ENCODE measurements at regions not wholly inside any gene's neighbourhood (a gene's known extent, or its start where the extent isn't known, plus 50 kb on each side); places are given as distances from the start of the nearest gene placed in this dataset.

GRCh38 chr12:115172521-115172920 is 488.5 kb upstream of the TBX3 start:
- H3K79me2 ChIP-seq (ENCODE audit: control insufficient read depth in 1 of 2, insufficient read depth in 2 of 2, low read length in 2 of 2), result no peaks in the 10 kb centered on the region
- H3K4me3 ChIP-seq (ENCODE audit: extremely low read depth in 1 of 4, insufficient read depth in 2 of 4, low read depth in 3 of 4, low read length in 4 of 4), result no peak overlapping the region
- H3K18ac ChIP-seq (ENCODE audit: extremely low read depth, low read length), result no peak overlapping the region
- H3K27me3 ChIP-seq (replicated peaks in 1 of 4; ENCODE audit: control insufficient read depth in 3 of 4, extremely low read depth in 1 of 4, insufficient read depth in 3 of 4, low read length in 3 of 4), result no peaks in the 10 kb centered on the region
- no peak overlapping the region for H2BK20ac ChIP-seq (ENCODE audit: low read length)
- no peak overlapping the region for H3K4ac ChIP-seq (replicated peaks; ENCODE audit: insufficient read length, low read depth, low read length)
- no peak overlapping the region for H2AK5ac ChIP-seq (ENCODE audit: low read depth, low read length)
- no peak overlapping the region for H3K23ac ChIP-seq (ENCODE audit: insufficient read length)
- no peak overlapping the region for H2BK15ac ChIP-seq (ENCODE audit: low read length)
- FAIRE-seq (no peak), DNase-seq (ENCODE audit: low read depth in 1 of 2, low spot score in 2 of 2) (no peak)
- POLR2A ChIA-PET (ENCODE audit: partially characterized antibody), result no interaction called here
- no peak overlapping the region for H3K27ac ChIP-seq (ENCODE audit: low read depth, low read length)
- no peak overlapping the region for H3K4me2 ChIP-seq (ENCODE audit: insufficient read depth in 1 of 2, low read depth in 2 of 2, low read length in 2 of 2)
- H3K23me2 ChIP-seq (ENCODE audit: low read depth, low read length), result peaks cover 3% of the 10 kb centered on the region; the same call in 1 of the 2 replicates
- H2BK5ac ChIP-seq (ENCODE audit: low read depth, low read length), result no peak overlapping the region
- no peak overlapping the region for H3K14ac ChIP-seq (ENCODE audit: insufficient read length)
- no peak overlapping the region for H4K91ac ChIP-seq (replicated peaks; ENCODE audit: insufficient read length, low read length)
- H4K20me1 ChIP-seq (replicated peaks in 1 of 2; ENCODE audit: control insufficient read depth in 1 of 2, insufficient read depth in 2 of 2, low read length in 2 of 2), result no peaks in the 10 kb centered on the region
- CTCF ChIA-PET (ENCODE audit: partially characterized antibody), result interaction anchor here (0.9 kb wide), 1 partner anchor 8 kb away, joined by 3 read pairs; no protein-coding TSS in a partner anchor
- WGBS, 2 experiments (ENCODE audit: extremely low coverage in 1 of 2, insufficient coverage in 1 of 2, insufficient read length in 1 of 2, insufficient replicate concordance in 2 of 2, low coverage in 1 of 2, low lambda C conversion rate in 2 of 2, missing lambda C conversion rate in 1 of 2), result 90% methylated on average over 5 of the region's 5 CpGs; no CpG with 5 or more reads in 1 of the 2 experiments
- TF ChIP-seq BRCA1 (IDR thresholded peaks at IDR 0.05; ENCODE audit: low read depth, low read length) (no peak), JUN (IDR thresholded peaks at IDR 0.05; ENCODE audit: low read depth, low read length) (no peak), CTBP2 (IDR thresholded peaks at IDR 0.05; ENCODE audit: borderline replicate concordance, insufficient read depth, insufficient read length, low read length) (no peak), POLR2AphosphoS5 (IDR thresholded peaks at IDR 0.05; ENCODE audit: low read depth, low read length) (no peak), RNF2 (IDR thresholded peaks at IDR 0.05; ENCODE audit: borderline replicate concordance, low read depth, low read length, missing control alignments, poor library complexity, severe bottlenecking) (no peak), HDAC2 (IDR thresholded peaks at IDR 0.05; ENCODE audit: borderline replicate concordance in 1 of 2, low read depth in 2 of 2, low read length in 2 of 2) (no peak), CTCF (IDR thresholded peaks at IDR 0.05; ENCODE audit: control extremely low read depth in 1 of 3, insufficient read depth in 1 of 3, low read depth in 1 of 3, low read length in 3 of 3) (no peak), SAP30 (IDR thresholded peaks at IDR 0.05; ENCODE audit: insufficient read depth, insufficient replicate concordance, low read length) (no peak), SP4 (IDR thresholded peaks at IDR 0.05; ENCODE audit: low read length) (no peak), CHD1 (IDR thresholded peaks at IDR 0.05; ENCODE audit: low read depth, low read length) (no peak)
- H3K56ac ChIP-seq (replicated peaks; ENCODE audit: insufficient read length, low read depth, low read length), result no peak overlapping the region
- H3K9me3 ChIP-seq (ENCODE audit: insufficient read depth in 2 of 2, low read depth in 1 of 2, low read length in 1 of 2), result no peaks in the 10 kb centered on the region
- H2BK12ac ChIP-seq (ENCODE audit: low read depth, low read length), result no peak overlapping the region
- H2AFZ ChIP-seq (ENCODE audit: low read length), result no peak overlapping the region
- no peak overlapping the region for H4K5ac ChIP-seq (ENCODE audit: insufficient read length, low read depth, low read length)
- H3K9ac ChIP-seq (replicated peaks in 1 of 4; ENCODE audit: extremely low read depth in 1 of 4, low read depth in 3 of 4, low read length in 3 of 4), result no peak overlapping the region
- no peak overlapping the region for H2BK120ac ChIP-seq (replicated peaks; ENCODE audit: low read depth, low read length)
- no peak overlapping the region for H4K8ac ChIP-seq (ENCODE audit: extremely low read depth, insufficient read depth, low read length)
- no peaks in the 10 kb centered on the region for H3K79me1 ChIP-seq (ENCODE audit: low read depth, low read length)
- no peaks in the 10 kb centered on the region for H3K36me3 ChIP-seq (ENCODE audit: control insufficient read depth in 2 of 4, insufficient read depth in 4 of 4, low read length in 3 of 4)
- H3K4me1 ChIP-seq (replicated peaks in 1 of 4; ENCODE audit: control insufficient read depth in 3 of 4, insufficient read depth in 4 of 4, low read length in 3 of 4), result no peaks in the 10 kb centered on the region

Data from H1 (cell line).